BLaER1 treated with 17β-estradiol and CSF1 and Interleukin-3, amounts not matched to agents 10 nM and 100 nM (cell line): ENCODE measurements at regions not wholly inside any gene's neighbourhood (a gene's known extent, or its start where the extent isn't known, plus 50 kb on each side); places are given as distances from the start of the nearest gene placed in this dataset.

Source experiments
- H3K27ac ChIP-seq, 11 experiments: shearing (Covaris generic); formaldehyde crosslinking; 2 replicates each; pipeline ENCODE4 v1.8.1; 2022
- H3K27me3 ChIP-seq, 11 experiments: shearing (Covaris generic); formaldehyde crosslinking; 2 replicates each; pipeline ENCODE4 v1.8.1; 2022
- H3K36me3 ChIP-seq, 11 experiments: shearing (Covaris generic); formaldehyde crosslinking; 2 replicates each; pipeline ENCODE4 v1.8.1; 2022
- H3K4me1 ChIP-seq, 10 experiments: shearing (Covaris generic); formaldehyde crosslinking; 2 replicates each; pipeline ENCODE4 v1.8.1; 2022
- H3K4me2 ChIP-seq, 11 experiments: shearing (Covaris generic); formaldehyde crosslinking; 2 replicates each; pipeline ENCODE4 v1.8.1; 2022
- H3K4me3 ChIP-seq, 10 experiments: shearing (Covaris generic); formaldehyde crosslinking; 2 replicates each; pipeline ENCODE4 v1.8.1; 2022
- H3K9ac ChIP-seq, 11 experiments: shearing (Covaris generic); formaldehyde crosslinking; 2 replicates each; pipeline ENCODE4 v1.8.1; 2022
- H3K9me3 ChIP-seq, 11 experiments: shearing (Covaris generic); formaldehyde crosslinking; replicated peaks in 1 of 11; 2 replicates each; pipeline ENCODE4 v1.8.1; 2022
- H4K20me1 ChIP-seq, 11 experiments: shearing (Covaris generic); formaldehyde crosslinking; 2 replicates each; pipeline ENCODE4 v1.8.1; 2022
- Cebpa-rat ChIP-seq, 11 experiments: shearing (Covaris generic); IDR thresholded peaks; 2 replicates each; pipeline ENCODE4 v1.8.1; 2022

DNA sequence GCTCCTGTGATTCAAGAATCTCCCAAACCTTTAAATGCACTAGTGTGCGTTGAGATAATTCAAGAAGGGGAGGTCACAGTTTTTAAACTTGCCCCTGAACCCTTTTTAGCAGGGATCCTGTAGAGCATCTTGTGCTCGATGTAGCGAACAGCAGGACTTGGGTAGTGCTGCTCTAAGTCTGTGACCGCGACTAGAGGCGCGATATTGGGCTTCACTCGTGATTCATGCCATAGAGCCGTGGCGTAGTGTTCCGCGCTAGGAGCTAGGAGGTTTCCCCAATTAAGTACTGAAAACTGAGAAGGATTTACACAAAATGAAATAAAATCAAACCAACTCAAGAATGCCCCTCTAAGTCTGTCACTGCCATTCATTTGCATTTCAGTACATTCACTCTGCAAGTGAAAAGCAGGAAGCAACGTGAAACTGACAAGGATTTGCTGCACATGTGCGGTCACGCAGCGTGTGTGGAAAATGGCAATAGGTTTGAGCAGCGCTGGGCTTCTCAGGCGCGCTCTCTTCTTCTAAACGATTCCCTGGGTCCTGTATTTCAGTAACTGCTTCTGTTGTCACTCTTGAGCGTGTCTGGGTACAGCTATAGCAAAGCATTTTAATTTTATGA lies 1135.9 kb upstream of the WWC1 start:
- no peak for TF ChIP-seq Cebpa-rat (IDR thresholded peaks at IDR 0.05)

GRCh38 chr5:167156446-167156845 lies 1135.0 kb upstream of the WWC1 start:
- Histone ChIP-seq H3K9ac (no peak overlapping the region), H3K4me3 (no peak overlapping the region), H3K36me3 (no peaks in the 10 kb centered on the region), H3K9me3 (peaks cover 0 to 13% (median 4%) of the 10 kb centered on the region in 11 experiments; a peak in 10 of 22 replicates), H3K4me1 (no peaks in the 10 kb centered on the region), H3K4me2 (no peak overlapping the region), H3K27ac (no peak overlapping the region), H3K27me3 (no peaks in the 10 kb centered on the region), H4K20me1 (no peaks in the 10 kb centered on the region)
- TF ChIP-seq Cebpa-rat (IDR thresholded peaks at IDR 0.05): no peak

More for the DNA sequence above, 1135.9 kb upstream of the WWC1 start:
- Histone ChIP-seq H3K4me3 (no peak overlapping the region), H3K9ac (no peak overlapping the region), H3K9me3 (peaks cover 0 to 13% (median 4%) of the 10 kb centered on the region in 11 experiments; a peak in 10 of 22 replicates), H3K36me3 (no peaks in the 10 kb centered on the region), H3K27ac (no peak overlapping the region), H3K4me1 (no peaks in the 10 kb centered on the region), H3K4me2 (no peak overlapping the region), H4K20me1 (no peaks in the 10 kb centered on the region), H3K27me3 (no peaks in the 10 kb centered on the region)

DNA sequence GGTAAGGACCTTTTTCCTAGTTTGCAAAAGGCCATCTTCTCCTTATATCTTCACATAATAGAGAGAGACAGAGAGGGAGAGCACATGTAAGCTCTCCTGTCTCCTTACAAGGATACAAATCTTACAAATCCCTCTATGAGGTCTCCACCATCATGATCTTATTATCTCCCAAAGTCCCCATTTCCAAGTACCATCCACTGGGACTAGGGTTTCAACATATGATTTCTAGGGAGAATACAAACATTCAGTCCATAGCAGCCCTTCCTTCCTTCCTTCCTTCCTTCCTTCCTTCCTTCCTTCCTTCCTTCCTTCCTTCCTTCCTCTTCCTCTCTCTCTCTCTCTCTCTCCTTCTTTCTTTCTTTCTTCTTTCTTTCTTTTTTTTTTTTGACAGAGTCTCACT lies 1132.9 kb upstream of the WWC1 start:
- no peak for TF ChIP-seq Cebpa-rat (IDR thresholded peaks at IDR 0.05)
- Histone ChIP-seq H3K27ac (no peak overlapping the region), H3K9me3 (peaks cover 0 to 13% (median 4%) of the 10 kb centered on the region in 11 experiments; a peak in 10 of 22 replicates), H3K27me3 (no peaks in the 10 kb centered on the region), H3K4me2 (no peak overlapping the region; a peak in 1 of 22 replicates), H3K4me1 (no peaks in the 10 kb centered on the region), H3K36me3 (no peaks in the 10 kb centered on the region), H4K20me1 (no peaks in the 10 kb centered on the region), H3K4me3 (no peak overlapping the region), H3K9ac (no peak overlapping the region)

DNA sequence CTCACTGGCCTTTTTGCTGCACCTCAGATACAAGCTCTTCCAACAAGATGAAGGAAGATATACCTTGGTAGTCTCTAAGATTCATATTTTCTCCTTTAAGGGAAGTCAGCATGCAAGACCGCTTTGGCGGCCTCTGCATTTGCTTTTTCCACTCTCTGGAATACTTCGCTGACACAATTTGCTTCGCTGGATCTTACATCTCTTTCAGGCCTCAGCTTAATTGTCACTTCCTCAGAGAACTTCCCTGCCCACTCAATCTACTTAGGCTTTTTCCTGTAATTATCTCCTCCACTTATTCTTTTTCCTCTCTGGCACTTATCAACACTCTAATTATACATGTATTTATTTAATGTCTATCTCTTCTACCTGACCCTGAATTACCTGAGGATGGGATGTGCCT lies 1131.1 kb upstream of the WWC1 start:
- H3K27me3 ChIP-seq: no peaks in the 10 kb centered on the region
- H3K9ac ChIP-seq: no peak overlapping the region
- H3K4me3 ChIP-seq: no peak overlapping the region
- H3K27ac ChIP-seq: no peak overlapping the region
- no peaks in the 10 kb centered on the region for H3K4me1 ChIP-seq
- TF ChIP-seq Cebpa-rat (IDR thresholded peaks at IDR 0.05): no peak
- H3K36me3 ChIP-seq: no peaks in the 10 kb centered on the region
- H4K20me1 ChIP-seq: no peaks in the 10 kb centered on the region
- peaks cover 0 to 9% (median 3%) of the 10 kb centered on the region in 11 experiments; a peak in 10 of 22 replicates for H3K9me3 ChIP-seq
- no peak overlapping the region for H3K4me2 ChIP-seq

DNA sequence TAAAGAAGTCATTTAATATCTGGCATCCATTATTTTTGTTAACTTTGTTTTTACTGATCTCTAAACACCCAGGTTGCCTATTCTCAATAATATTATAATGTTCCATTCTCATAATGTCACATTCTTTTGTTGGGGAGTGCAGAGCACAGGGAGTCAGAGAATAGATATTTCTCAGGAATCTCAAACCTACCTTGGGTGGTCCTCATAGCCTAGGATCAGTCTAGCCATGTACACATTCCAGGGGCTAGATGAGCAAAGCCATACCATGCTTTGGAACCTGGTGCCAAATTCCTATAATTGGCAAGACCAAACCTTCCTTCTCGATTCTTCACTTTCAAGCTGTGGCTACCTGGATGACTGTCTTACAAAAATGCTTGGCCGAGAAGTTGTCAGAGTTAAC lies 1124.7 kb upstream of the WWC1 start:
- H3K27ac ChIP-seq: no peak overlapping the region
- no peak overlapping the region for H3K4me3 ChIP-seq

GRCh38 chr5:167167191-167167795 lies 1124.2 kb upstream of the WWC1 start:
- Histone ChIP-seq H3K4me1 (0 out of 20 replicates have a peak, but pooled peaks cover 0 to under 1% (median 0%) of the 10 kb centered on the region in 10 experiments), H3K9ac (no peak overlapping the region), H3K36me3 (no peaks in the 10 kb centered on the region), H3K9me3 (peaks cover 0 to 25% (median 15%) of the 10 kb centered on the region in 11 experiments; a peak in 18 of 22 replicates), H3K27me3 (no peaks in the 10 kb centered on the region), H3K27ac (no peak overlapping the region), H3K4me2 (no peak overlapping the region), H4K20me1 (no peaks in the 10 kb centered on the region), H3K4me3 (no peak overlapping the region)
- TF ChIP-seq Cebpa-rat (IDR thresholded peaks at IDR 0.05): no peak

More for the DNA sequence above, 1124.7 kb upstream of the WWC1 start:
- Histone ChIP-seq H3K27me3 (no peaks in the 10 kb centered on the region), H3K9me3 (peaks cover 0 to 20% (median 9%) of the 10 kb centered on the region in 11 experiments; a peak in 16 of 22 replicates), H3K4me2 (no peak overlapping the region), H4K20me1 (no peaks in the 10 kb centered on the region), H3K36me3 (no peaks in the 10 kb centered on the region), H3K4me1 (no peaks in the 10 kb centered on the region), H3K9ac (no peak overlapping the region)
- TF ChIP-seq Cebpa-rat (IDR thresholded peaks at IDR 0.05): no peak

DNA sequence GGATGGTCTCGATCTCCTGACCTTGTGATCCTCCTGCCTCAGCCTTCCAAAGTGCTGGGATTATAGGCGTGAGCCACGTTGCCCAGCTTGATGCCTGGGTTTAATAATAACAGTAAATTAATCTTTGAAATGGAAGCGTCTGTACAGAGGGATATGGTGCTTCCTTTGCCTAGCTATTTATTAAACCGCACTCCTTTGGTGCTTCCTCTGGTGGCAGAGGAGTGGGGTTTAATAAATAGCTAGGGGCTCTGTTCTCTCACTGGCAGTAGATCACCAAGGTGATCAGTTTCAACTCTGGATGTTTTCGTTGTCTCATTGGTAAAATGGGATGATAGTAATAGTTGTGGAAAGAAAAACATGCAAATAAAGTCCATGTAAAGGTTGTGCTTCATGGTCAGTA lies 1122.5 kb upstream of the WWC1 start:
- peaks cover 0 to 17% (median 9%) of the 10 kb centered on the region in 10 experiments; a peak in 14 of 20 replicates for H3K4me1 ChIP-seq
- H3K36me3 ChIP-seq: no peaks in the 10 kb centered on the region
- peaks cover 0 to 31% (median 18%) of the 10 kb centered on the region in 11 experiments; a peak in 18 of 22 replicates for H3K9me3 ChIP-seq
- no peak overlapping the region for H3K9ac ChIP-seq
- no peaks in the 10 kb centered on the region for H4K20me1 ChIP-seq
- no peak for TF ChIP-seq Cebpa-rat (IDR thresholded peaks at IDR 0.05)
- H3K4me2 ChIP-seq: no peak overlapping the region
- no peak overlapping the region for H3K27ac ChIP-seq
- no peak overlapping the region for H3K4me3 ChIP-seq
- no peaks in the 10 kb centered on the region for H3K27me3 ChIP-seq

- Histone ChIP-seq H4K20me1 (no peaks in the 10 kb centered on the region), H3K27me3 (no peaks in the 10 kb centered on the region), H3K4me2 (no peak overlapping the region), H3K9me3 (peaks cover 0 to 28% (median 18%) of the 10 kb centered on the region in 11 experiments; a peak in 18 of 22 replicates), H3K4me3 (no peak overlapping the region), H3K36me3 (no peaks in the 10 kb centered on the region), H3K4me1 (peaks cover 3 to 38% (median 19%) of the 10 kb centered on the region in 10 experiments; a peak in 15 of 20 replicates), H3K27ac (no peak overlapping the region), H3K9ac (no peak overlapping the region)
- no peak for TF ChIP-seq Cebpa-rat (IDR thresholded peaks at IDR 0.05)
Observed at GRCh38 chr5:167171056-167171455, 1120.4 kb upstream of the WWC1 start.

DNA sequence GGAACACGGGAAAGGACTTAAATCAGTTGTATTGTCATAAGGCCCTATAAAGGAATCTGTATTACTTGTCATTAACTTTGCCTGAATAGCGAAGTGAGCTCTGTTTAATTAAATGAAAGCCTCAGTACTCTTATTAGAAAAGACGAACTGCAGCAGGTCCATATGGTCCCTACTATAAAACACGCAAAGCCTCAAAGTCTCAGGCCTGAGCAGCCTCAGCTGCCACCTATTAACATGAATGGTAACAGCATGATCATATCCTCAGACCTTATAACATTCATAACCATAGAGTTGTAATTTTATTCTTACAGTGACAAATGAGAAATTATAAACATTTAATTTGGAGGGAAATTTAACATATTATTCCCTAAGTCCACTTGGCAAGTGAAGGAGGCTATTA lies 1113.7 kb upstream of the WWC1 start:
- H3K27me3 ChIP-seq: no peaks in the 10 kb centered on the region
- H4K20me1 ChIP-seq: no peaks in the 10 kb centered on the region
- H3K36me3 ChIP-seq: no peaks in the 10 kb centered on the region
- peaks cover 3 to 36% (median 18%) of the 10 kb centered on the region in 10 experiments; a peak in 15 of 20 replicates for H3K4me1 ChIP-seq
- no peak overlapping the region for H3K9ac ChIP-seq
- H3K27ac ChIP-seq: no peak overlapping the region
- no peak overlapping the region for H3K4me2 ChIP-seq
- no peak overlapping the region for H3K4me3 ChIP-seq
- TF ChIP-seq Cebpa-rat (IDR thresholded peaks at IDR 0.05): no peak
- peaks cover 0 to 34% (median 7%) of the 10 kb centered on the region in 11 experiments; a peak in 15 of 22 replicates for H3K9me3 ChIP-seq
